GM21576 (cell line): ENCODE measurements at regions not wholly inside any gene's neighbourhood (a gene's known extent, or its start where the extent isn't known, plus 50 kb on each side); places are given as distances from the start of the nearest gene placed in this dataset.

ENCODE experiments used
- ATAC-seq: cut with Tn5 transposase; IDR thresholded peaks from one replicate; pipeline ENCODE4 v1.9.1; 2021; ENCODE audit warnings: mild to moderate bottlenecking, moderate library complexity; ENCODE audit not compliant: unreplicated experiment

DNA sequence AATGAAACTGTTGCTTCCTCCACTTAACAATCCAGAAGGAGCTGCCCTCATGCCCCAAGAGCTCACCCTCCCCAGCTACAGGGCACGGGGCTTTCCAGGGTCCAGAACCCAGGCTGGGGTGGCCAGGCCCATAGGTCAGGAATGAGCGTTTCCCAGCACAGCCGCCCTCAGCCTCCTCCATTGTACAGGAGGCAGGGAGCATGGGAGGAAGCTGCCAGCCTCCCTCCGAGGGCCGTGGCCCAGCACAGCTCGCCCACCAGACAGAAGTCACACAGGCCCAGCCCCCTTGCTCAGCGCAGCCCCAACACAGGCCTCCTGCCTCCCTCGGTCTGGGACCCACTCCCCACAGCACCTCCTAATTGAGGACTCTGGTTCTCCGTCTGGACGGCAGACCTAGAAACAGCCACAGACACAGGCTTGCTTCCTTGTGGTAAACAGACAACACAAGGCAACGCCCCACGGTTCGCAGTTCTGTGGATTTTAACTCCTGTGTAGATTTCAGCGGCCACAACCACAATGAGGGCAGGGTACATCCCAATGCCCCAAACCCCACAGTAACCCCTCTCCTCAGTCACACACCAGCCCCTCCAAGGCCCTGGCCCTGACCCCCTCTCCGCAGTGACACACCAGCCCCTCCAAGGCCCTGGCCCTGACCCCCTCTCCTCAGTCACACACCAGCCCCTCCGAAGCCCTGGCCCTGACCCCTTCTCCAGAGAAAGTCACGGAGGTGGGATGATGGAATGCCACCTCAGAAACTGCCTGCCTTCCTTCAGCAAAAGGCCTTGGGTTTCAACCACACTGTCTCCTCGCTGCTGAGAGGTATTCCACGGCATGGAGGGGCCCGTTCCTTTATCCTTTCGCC is 173.5 kb downstream of the DLL1 start:
- ATAC-seq: no peak

DNA sequence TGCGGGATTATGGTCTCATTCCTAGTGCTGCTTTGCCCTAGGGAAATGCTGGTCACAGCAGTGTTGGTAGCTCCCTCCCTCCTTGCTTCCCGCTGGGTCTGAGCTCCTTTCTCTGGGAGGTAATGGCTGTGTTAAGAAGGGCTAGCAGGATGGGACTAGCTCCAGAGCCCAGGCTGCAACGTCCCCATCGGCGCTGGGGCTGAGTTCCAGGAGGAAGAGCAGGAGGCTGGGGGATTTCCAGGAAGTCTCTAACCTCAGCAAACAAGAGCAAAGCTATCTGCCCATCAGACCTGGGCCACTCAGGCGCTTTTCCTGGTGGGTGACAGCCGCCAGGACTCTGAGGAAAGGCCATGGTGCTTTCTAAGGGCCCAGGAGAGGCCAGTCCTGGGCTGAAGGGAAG is 174.2 kb downstream of the DLL1 start:
- no peak for ATAC-seq

DNA sequence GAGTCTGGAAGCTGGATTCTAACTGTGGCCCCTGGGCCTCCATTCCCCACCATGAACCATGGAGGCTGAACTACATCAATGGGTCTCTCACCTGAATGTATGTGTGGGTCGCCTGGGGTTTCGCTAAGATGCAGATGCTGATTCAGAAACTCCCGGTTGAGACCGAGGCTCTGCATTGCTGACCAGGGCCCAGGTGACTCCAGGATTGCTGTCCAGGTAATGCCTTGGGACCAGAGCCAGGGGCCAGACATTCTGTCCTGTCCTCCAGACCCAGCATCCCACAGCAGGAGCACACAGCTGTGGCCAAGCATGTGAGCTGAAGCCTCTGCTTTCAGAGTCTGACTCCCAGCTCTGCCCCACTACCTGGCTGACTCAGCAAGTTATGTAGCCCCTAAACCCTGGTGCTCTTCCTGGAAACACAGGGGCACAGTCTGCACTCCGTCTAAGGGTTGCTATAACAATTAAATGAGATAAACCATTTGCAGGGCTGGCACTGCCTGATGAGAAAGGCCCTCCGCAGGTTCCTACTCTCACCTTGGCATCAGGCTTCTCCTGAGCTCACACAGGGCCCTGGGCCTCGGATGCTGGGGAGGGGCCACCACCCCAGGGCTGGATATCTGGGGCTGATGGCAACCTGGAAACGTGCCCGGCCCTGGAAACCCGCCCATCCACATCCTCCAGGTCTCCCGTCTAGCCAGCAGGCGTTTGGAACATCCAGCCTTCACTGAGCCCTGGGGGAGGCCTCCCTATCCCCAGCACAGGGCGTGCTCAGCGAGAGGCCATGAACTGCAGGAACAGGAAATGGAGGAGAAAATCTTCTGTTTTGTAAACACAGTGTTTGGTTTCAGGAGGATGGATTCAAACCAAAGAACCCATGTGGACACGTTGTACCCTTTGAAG is 175.7 kb downstream of the DLL1 start:
- ATAC-seq: no peak

DNA sequence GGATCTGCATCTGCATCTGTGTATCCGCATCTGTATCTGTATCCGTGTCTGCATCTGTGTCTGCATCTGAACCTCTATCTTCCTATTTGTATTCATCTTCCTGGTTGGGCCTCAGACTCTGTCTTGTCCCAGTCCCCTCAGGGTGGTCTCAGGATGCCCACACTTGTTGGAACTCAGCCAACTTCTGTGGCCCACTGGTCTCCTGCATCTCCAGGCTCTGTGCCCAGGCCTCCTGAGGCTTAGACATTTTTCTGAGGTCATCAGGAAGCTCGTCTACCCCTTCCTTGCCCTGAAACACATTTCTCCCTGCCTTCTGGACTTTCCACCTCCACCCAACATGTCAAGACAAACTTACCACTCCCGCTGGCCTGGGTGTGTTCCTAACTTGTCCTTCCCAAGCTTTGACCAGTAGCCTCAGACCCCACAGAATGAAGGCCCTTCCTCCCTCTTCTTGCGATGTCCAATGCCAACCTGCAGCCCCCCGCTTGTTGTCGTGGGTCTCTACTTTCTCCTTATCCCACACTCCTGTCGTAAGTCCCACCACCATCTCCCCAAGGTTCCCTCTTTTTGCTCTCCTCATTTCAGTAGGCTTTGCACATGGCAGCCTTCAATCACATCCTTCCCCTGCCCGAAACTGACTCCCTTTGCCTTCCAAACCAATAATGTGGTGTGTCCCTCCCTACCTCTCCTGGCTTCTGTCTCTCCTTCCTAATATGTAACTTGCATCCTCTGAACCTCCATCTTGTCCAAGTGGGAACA is 176.5 kb downstream of the DLL1 start:
- ATAC-seq: no peak

DNA sequence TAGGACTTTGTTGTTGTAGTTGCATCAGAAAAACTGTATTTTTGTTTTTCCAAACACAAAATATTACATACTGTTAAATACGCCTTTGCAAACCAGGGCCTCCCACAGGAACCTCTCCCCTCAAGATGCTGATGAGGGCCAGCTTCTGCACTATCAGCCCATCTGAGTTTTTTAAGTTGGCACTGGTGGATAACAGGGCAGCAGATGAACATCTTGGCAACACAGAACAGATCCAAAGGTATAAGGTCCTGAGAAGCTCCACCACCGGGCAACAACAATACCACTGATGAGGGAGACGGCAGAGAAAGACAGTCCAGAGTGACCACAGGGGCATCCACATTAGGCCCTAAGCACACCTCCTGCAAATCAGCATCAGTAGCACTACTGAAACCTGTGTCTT is 177.7 kb downstream of the DLL1 start:
- ATAC-seq: no peak

DNA sequence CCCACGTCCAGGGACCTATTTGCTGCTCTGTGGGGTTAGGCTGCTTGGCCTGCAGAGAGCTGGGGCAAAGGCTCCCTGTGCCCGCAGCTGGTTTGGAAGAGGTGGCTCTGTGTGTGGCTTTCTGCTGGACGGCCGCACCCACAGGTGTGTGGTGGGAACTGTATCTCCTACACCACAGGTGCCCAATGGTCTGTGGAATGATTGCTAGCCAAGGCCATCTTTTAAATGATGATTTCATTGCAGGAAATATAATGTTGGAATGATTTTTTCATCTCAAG is 178.4 kb downstream of the DLL1 start:
- ATAC-seq: no peak

DNA sequence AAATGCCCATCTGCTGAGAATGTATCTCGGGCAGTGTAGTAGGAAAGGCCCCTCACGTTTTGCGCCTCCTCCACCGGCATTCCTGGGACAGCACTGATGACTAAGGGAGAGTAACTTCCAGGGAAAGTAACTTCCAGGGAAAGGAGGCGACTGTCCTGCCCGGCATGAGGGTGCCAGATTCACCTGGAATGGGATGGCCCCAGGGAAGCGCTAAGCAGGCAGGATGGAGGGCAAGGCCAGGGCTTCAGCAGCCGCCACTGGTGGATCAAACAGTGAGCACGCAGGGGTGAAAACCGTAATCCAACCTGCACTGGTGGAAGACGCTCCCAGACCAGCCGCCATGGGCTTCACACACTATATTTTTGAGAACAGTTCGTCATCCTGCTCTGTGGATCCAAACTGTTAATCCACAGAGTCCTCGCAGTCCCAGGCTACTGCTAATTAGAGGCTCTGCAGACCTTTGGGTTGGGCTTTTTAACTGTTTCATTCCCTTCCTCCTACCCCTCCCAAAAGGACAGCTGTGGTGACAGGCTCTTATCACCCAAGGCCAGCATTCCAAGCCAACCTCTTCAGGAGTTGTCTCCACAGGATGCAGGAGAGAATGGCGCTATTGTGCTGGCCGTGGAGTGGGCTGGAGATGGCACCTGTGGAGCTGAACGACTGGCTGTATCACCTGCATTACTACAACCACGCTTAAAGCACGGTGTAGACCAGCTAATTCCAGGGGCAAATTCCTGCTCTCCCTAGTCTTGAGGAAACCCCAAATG is 178.9 kb downstream of the DLL1 start:
- no peak for ATAC-seq

DNA sequence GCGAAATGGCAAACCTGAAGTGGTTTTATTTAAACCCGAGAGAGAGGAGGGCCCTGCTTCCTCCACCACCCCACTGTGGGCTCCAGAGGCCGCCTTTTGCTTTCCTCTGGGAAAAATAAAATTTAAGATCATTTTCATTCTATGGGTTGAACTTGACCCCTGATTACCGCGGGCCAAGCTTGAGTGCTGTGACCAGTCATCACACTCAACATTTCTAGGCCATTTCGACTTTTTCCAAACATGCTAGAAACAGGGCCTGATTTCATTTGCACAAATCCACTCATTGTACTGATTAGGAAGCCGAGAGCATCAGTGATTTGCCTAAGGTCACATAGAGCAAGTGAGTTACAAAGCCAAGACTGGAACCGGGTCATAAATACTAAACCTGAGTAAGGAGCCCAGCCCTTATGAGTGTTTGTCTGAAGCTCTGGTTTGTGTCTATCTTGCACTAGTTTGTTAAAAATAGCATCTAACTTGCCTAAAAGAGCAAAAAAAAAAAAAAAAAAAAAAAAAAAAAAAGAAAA is 179.7 kb downstream of the DLL1 start:
- no peak for ATAC-seq

DNA sequence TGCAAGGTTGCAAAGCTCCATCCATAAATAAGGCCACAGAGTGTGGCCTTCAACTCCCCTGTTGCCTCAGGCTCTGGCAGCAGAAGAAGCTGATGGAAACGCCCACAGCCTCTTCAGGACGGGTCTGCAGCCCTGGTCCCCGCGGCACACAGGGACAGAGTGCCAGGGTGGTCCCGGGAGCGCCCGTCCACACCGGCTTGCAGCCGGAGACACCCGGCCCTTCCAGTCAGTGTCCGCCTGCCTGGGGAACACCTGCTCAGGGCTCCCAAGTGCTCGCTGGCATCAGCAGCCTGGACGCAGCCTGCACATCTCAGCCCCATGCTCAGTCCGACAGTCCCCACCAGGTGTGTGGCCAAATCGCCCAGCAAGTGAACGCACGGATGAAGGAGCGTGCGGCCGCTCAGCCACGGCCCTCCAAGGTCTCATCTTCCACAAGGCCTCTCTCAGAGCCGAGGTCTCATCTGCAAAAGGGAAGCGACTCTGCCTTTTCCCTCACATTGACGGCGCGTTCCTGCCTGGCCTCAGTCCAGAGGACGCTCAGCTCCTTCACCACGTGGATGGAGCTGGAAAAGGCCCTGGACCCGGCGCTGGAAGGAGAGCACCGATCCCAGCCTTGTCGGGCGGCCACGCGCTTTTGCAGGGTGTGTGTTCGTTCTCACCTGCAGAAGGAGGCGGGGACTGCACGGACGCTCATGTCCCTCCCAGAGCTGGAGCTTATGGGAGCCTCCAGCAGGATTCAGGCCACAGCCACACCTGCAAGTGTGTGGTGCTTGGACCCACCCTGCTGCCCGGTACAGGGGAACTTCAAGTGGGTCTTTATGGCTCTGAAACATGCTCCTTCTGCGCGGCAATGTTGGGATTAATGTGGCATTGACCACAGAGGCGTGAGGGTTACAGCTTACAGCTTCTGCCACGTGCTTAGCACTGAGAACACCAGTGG is 180.4 kb downstream of the DLL1 start:
- no peak for ATAC-seq

DNA sequence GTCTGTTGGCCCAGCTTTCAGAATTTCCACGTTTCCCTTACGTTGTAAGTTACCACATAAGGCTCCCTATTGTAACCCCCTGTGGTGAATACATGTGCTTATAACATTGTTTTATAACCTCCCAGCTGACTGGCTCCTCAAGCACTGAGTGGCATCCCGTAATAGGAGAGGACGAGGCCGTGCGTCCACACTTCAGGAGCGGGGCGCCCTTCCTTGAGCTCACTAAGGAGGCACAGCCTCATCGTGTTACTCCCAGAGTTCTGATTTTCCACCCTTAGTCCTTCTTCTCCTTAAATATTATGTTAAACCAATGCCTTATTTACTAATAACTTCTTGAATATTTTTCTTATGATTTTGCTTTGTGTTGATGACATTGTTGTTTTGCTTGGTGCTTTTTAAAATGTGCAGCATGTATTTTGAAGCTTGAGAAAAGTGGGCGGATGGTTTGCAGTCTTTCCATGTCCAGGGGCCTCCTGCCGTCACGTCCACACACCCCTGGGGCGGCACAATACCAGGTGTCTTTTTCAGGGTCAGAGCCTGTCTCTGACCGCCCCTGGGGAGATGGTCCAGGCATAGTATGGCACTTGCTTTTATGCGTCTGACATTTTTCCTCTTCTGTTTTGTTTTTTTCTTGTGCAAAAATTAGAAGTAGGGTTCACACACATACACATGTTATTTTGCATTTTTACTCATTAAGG is 181.8 kb downstream of the DLL1 start:
- ATAC-seq: no peak

DNA sequence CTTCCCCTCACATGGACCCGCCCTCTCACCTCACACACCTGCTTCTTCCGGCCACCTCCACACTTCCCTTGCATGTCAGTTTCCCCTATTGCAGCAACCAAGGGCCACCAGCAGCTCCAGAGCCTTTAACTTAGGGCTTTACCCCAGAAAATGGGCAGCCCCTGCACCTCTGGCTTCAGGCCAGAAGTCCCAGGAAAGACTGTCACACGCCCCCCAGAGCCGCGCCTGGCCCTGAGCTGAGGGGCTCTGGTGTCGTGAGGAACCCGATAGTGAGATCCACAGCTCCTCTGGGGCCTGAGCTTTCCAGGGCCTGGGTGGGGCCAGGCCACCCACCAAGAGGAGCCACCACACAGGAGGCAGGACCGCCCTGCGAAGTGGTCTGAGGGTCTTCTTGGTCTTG is 182.4 kb downstream of the DLL1 start:
- ATAC-seq: no peak

DNA sequence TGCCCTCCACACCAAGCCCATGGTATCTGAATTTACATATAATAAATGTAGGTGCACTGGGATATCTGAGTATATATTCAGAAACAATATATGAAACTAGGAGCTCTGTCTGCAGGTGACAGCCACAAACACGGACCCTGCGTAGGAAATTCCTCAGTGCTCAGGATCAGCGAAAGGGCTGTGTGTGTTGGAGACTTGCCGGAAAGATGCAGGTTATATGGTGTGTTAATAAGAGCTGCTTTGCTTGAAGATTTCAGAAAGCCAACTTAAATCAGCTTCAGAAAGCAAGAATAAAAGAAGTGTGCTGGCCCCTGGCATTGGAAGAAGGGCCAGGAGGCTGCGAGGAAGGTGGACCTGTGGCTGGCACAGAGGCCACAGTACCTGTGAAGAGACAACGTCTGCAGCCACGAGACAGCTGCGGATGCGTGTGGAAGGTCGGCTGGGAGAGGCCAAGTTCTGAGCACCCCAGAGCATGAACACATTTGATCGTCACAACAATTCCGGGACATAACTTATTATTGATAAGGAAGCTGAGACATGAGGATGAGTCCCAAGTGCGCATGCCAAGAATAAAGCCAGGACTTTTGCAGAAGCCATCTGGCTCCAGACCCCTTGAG is 183.2 kb downstream of the DLL1 start:
- ATAC-seq: no peak

DNA sequence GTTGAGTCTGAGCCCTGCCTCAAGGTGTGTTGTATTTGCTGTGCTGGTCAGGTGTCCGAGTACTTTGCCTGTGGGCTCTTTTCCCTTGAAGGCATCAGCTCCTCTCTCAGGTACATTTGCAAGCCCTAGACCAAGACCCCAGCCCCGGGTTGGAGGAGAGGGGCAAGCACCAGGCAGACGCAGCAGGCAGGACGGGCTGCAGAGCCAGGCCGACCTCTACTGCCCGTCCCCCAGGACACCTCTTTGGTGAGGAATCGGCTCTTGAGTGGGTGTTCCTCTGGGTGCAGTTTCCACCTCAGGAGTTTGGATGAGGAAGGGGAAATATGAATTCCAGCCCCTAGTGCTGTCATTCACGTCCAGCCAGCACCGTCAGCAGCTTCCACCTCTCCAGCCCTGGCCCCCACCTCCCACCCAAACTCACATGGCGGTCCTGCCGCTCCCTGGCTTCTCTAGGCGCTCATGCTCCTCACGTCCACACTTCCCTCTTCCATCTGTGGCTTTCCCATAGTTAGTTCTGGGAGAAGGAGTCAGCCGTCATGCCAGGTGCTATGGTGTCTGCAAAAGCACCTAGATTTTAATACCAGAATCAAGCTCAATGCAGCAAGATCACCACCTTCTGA is 183.9 kb downstream of the DLL1 start:
- ATAC-seq: no peak

DNA sequence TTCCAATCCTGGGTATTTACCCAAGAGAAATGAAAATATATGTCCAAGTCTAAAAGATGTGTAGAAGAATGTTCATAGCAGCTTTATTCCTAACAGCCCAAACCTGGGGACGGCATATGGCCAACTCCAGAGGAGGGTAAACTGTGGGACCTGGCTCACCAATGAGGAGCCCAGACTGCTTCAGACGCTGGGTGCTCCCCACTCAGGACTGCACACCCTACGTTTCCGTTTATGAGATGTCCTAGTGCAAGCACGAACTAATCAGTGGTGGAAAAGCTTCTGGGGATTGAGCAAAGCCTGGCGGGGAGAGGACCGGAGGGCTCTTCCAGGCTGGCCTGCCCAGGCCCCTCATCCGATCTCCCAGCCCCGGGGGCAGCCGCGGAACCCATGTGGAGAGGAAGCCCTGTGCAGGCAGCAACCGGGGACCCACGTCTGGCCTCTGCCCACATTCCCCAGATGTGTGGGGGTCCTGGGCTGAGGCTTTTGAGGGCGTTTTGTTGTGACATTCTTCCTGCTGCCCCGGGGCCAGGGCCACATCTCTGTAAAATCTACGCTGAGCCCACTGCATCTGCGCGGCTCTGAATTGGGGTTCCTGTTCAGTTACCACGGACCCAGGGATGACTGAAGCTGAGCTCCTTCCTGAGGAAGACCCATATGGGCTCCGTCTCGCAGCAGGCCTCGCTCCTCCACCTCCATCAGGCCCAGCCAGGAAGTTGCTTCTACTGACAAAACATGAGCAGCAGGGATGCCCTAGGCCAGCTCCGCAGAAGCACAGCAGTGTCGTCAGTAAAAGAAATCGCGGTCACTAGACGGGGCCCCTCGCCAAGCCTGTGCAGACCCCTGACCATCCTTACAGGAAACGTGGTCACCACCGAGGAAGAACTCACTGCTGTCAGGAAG is 188.0 kb downstream of the DLL1 start:
- no peak for ATAC-seq

DNA sequence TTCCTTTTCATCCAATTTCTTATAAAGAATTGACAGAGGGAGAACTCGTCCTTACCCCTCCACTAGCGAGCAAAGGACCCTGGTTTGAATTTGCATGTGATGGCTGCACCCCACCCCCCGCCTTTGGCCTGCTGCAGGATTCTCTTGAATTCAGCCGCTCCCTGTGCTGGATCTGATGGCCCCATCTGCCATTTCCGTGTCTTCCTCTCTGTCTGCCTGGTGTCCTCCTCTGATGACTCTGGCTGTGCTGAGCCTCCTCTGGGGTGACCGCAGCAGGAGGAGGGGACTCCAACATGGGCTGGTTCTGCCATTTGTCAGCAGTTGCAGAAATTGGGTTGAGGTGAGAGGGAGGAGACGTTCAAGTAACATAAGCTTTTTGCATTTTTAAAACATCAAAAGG is 188.8 kb downstream of the DLL1 start:
- ATAC-seq: no peak

DNA sequence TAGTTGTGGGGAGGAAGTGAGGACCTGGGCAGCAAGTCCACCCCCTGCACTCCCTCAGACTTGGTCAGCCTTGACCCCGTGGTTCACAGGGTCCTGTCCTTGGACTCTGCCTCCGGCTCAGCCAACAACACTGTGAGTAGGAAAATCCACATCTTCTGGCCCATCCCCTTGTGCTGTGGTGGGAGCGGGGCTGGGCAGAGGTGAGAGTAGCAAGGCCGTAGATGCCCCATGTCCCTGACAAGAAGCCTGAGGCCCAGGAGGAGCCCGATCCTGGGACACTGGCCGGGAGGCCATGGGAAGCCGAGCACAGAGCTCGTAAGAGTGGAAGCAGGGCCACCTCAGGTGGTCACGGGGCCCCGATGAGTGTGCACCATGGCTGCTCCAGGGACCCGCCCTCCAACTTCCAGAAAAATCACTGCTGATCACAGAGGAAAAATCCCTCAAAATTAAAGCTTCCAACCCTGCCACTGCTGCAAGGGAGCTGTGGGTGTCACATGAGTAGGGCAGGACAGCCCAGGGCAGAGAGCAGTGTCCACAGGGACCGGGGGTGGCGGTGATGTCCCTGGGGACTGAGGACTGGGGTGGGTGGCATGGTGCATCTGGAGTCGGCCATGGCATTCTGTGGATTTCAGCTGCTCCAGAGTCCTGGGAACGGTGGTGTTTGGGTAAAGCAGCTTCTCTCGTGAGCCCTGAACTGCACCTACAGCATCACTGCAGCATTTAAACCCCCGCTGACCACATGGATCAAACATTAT is 189.4 kb downstream of the DLL1 start:
- ATAC-seq: no peak
